ENCODE measurements at regions not wholly inside any gene's neighbourhood (a gene's known extent, or its start where the extent isn't known, plus 50 kb on each side); places are given as distances from the start of the nearest gene placed in this dataset.
"Not testable (repeated sequence)": the region's sequence is repeated elsewhere in the genome, so short reads cannot be mapped to it uniquely, and the experiment has no call there.

- CTCF ChIA-PET = no interaction called here
- Mint-ChIP-seq H3K9me3 (no peaks in the 10 kb centered on the region), H3K4me1 (no peaks in the 10 kb centered on the region)
These were observed 116.7 kb upstream of the PLCL2 start for GRCh38 chr3:16768014-16768413.

GRCh38 chr3:16768956-16769355 is 115.8 kb upstream of the PLCL2 start:
- ChIA-PET CTCF (no interaction called here), POLR2A (no interaction called here)

More at GRCh38 chr3:16768014-16768413, 116.7 kb upstream of the PLCL2 start:
- Mint-ChIP-seq H3K4me3 (no peak overlapping the region), H3K36me3 (ENCODE audit: low read depth) (no peaks in the 10 kb centered on the region), H3K27me3 (peaks cover 2% of the 10 kb centered on the region), H3K27ac (no peak overlapping the region)
- no peak for DNase-seq
- POLR2A ChIA-PET = no interaction called here

GRCh38 chr3:16769525-16769924 is 115.2 kb upstream of the PLCL2 start:
- Mint-ChIP-seq H3K4me3 (no peak overlapping the region), H3K27ac (no peak overlapping the region), H3K27me3 (peaks cover 2% of the 10 kb centered on the region), H3K36me3 (ENCODE audit: low read depth) (no peaks in the 10 kb centered on the region), H3K9me3 (no peaks in the 10 kb centered on the region), H3K4me1 (no peaks in the 10 kb centered on the region)
- ChIA-PET CTCF (no interaction called here), POLR2A (no interaction called here)
- no peak for DNase-seq

More at GRCh38 chr3:16768956-16769355, 115.8 kb upstream of the PLCL2 start:
- H3K27ac Mint-ChIP-seq = no peak overlapping the region
- peaks cover 2% of the 10 kb centered on the region for H3K27me3 Mint-ChIP-seq
- H3K9me3 Mint-ChIP-seq = no peaks in the 10 kb centered on the region
- H3K36me3 Mint-ChIP-seq (ENCODE audit: low read depth) = no peaks in the 10 kb centered on the region
- DNase-seq = no peak
- no peak overlapping the region for H3K4me3 Mint-ChIP-seq
- H3K4me1 Mint-ChIP-seq = no peaks in the 10 kb centered on the region

- Mint-ChIP-seq H3K27me3 (peaks cover 2% of the 10 kb centered on the region), H3K36me3 (ENCODE audit: low read depth) (no peaks in the 10 kb centered on the region), H3K9me3 (no peaks in the 10 kb centered on the region), H3K27ac (no peak overlapping the region), H3K4me3 (no peak overlapping the region), H3K4me1 (no peaks in the 10 kb centered on the region)
- DNase-seq = no peak
- ChIA-PET CTCF (no interaction called here), POLR2A (no interaction called here)
These were observed 114.7 kb upstream of the PLCL2 start for GRCh38 chr3:16770021-16770420.

GRCh38 chr3:16770792-16771191 is 114.0 kb upstream of the PLCL2 start:
- H3K9me3 Mint-ChIP-seq = no peaks in the 10 kb centered on the region
- peaks cover 4% of the 10 kb centered on the region for H3K27me3 Mint-ChIP-seq
- no peaks in the 10 kb centered on the region for H3K36me3 Mint-ChIP-seq (ENCODE audit: low read depth)
- ChIA-PET POLR2A (no interaction called here), CTCF (no interaction called here)
- no peak overlapping the region for H3K4me3 Mint-ChIP-seq
- no peaks in the 10 kb centered on the region for H3K4me1 Mint-ChIP-seq
- no peak for DNase-seq
- no peak overlapping the region for H3K27ac Mint-ChIP-seq

- CTCF ChIA-PET; H3K4me3 Mint-ChIP-seq; H3K4me1 Mint-ChIP-seq; H3K9me3 Mint-ChIP-seq; POLR2A ChIA-PET; DNase-seq; H3K36me3 Mint-ChIP-seq (ENCODE audit: low read depth); H3K27ac Mint-ChIP-seq; H3K27me3 Mint-ChIP-seq: not testable (repeated sequence)
These were observed 111.2 kb upstream of the PLCL2 start for GRCh38 chr3:16773594-16773993.

- H3K4me3 Mint-ChIP-seq; CTCF ChIA-PET; POLR2A ChIA-PET; H3K36me3 Mint-ChIP-seq (ENCODE audit: low read depth); H3K9me3 Mint-ChIP-seq; H3K27ac Mint-ChIP-seq; H3K27me3 Mint-ChIP-seq; DNase-seq; H3K4me1 Mint-ChIP-seq: not testable (repeated sequence)
These were observed 110.2 kb upstream of the PLCL2 start for GRCh38 chr3:16774536-16774935.

- Mint-ChIP-seq H3K4me3 (no peak overlapping the region), H3K9me3 (peaks cover 5% of the 10 kb centered on the region), H3K4me1 (no peaks in the 10 kb centered on the region), H3K27me3 (peaks cover 2% of the 10 kb centered on the region), H3K36me3 (ENCODE audit: low read depth) (no peaks in the 10 kb centered on the region), H3K27ac (no peak overlapping the region)
- no peak for DNase-seq
- ChIA-PET CTCF (no interaction called here), POLR2A (no interaction called here)
These were observed 99.8 kb upstream of the PLCL2 start for GRCh38 chr3:16784973-16785372.

GRCh38 chr3:16785465-16785864 is 99.3 kb upstream of the PLCL2 start:
- Mint-ChIP-seq H3K27ac (no peak overlapping the region), H3K9me3 (peaks cover 5% of the 10 kb centered on the region), H3K36me3 (ENCODE audit: low read depth) (no peaks in the 10 kb centered on the region), H3K27me3 (no peaks in the 10 kb centered on the region), H3K4me3 (no peak overlapping the region), H3K4me1 (peaks cover 2% of the 10 kb centered on the region)
- CTCF ChIA-PET = no interaction called here
- POLR2A ChIA-PET = no interaction called here
- no peak for DNase-seq

- H3K36me3 Mint-ChIP-seq (ENCODE audit: low read depth) = no peaks in the 10 kb centered on the region
- H3K27ac Mint-ChIP-seq = no peak overlapping the region
- peaks cover 2% of the 10 kb centered on the region for H3K27me3 Mint-ChIP-seq
- H3K4me3 Mint-ChIP-seq = no peak overlapping the region
- ChIA-PET CTCF (interaction anchor here (0.9 kb wide), 1 partner anchor 35 kb away, joined by 3 read pairs; no protein-coding TSS in a partner anchor), POLR2A (interaction anchor here (0.6 kb wide), 1 partner anchor 260 kb away, joined by 3 read pairs; no protein-coding TSS in a partner anchor)
- H3K4me1 Mint-ChIP-seq = peaks cover 8% of the 10 kb centered on the region
- DNase-seq = no peak
- H3K9me3 Mint-ChIP-seq = peaks cover 5% of the 10 kb centered on the region
These were observed 96.2 kb upstream of the PLCL2 start for GRCh38 chr3:16788440-16789056.

- ChIA-PET POLR2A (no interaction called here), CTCF (interaction anchor here (0.9 kb wide), 1 partner anchor 34 kb away, joined by 3 read pairs; no protein-coding TSS in a partner anchor)
- peaks cover 8% of the 10 kb centered on the region for H3K4me1 Mint-ChIP-seq
- no peak for DNase-seq
- H3K36me3 Mint-ChIP-seq (ENCODE audit: low read depth) = no peaks in the 10 kb centered on the region
- no peak overlapping the region for H3K27ac Mint-ChIP-seq
- H3K27me3 Mint-ChIP-seq = peaks cover 5% of the 10 kb centered on the region
- H3K4me3 Mint-ChIP-seq = no peak overlapping the region
- peaks cover 5% of the 10 kb centered on the region for H3K9me3 Mint-ChIP-seq
These were observed 95.2 kb upstream of the PLCL2 start for GRCh38 chr3:16789344-16790120.

GRCh38 chr3:16790432-16791400 is 94.0 kb upstream of the PLCL2 start:
- H3K36me3 Mint-ChIP-seq (ENCODE audit: low read depth) = no peaks in the 10 kb centered on the region
- ChIA-PET CTCF (no interaction called here), POLR2A (no interaction called here)
- peaks cover 8% of the 10 kb centered on the region for H3K4me1 Mint-ChIP-seq
- H3K9me3 Mint-ChIP-seq = peaks cover 5% of the 10 kb centered on the region
- H3K27ac Mint-ChIP-seq = no peak overlapping the region
- H3K27me3 Mint-ChIP-seq = peaks cover 5% of the 10 kb centered on the region
- no peak overlapping the region for H3K4me3 Mint-ChIP-seq
- no peak for DNase-seq

- no peak overlapping the region for H3K27ac Mint-ChIP-seq
- POLR2A ChIA-PET = no interaction called here
- CTCF ChIA-PET = no interaction called here
- H3K36me3 Mint-ChIP-seq (ENCODE audit: low read depth) = no peaks in the 10 kb centered on the region
- H3K4me1 Mint-ChIP-seq = peaks cover 8% of the 10 kb centered on the region
- peaks cover 5% of the 10 kb centered on the region for H3K9me3 Mint-ChIP-seq
- no peak for DNase-seq
- peaks cover 5% of the 10 kb centered on the region for H3K27me3 Mint-ChIP-seq
- H3K4me3 Mint-ChIP-seq = no peak overlapping the region
These were observed 91.4 kb upstream of the PLCL2 start for GRCh38 chr3:16793321-16793720.

Data from activated CD4-positive, alpha-beta memory T cell treated with anti-CD3 and anti-CD28 coated beads, Interleukin-2, amount 10 ng/mL, durations not matched to agents 7 days and 5 days (primary cell).